Kidney (tissue), 13 donors: ENCODE measurements at regions not wholly inside any gene's neighbourhood (a gene's known extent, or its start where the extent isn't known, plus 50 kb on each side); places are given as distances from the start of the nearest gene placed in this dataset.

Experiments used
- DNase-seq, 5 donors: peaks; one replicate each; pipeline ENCODE4 v3.0.0-alpha.2; 2013 to 2020
- FAIRE-seq: peaks from 2 replicates; lab custom pipeline; 2012; peaks lifted over from hg19 to GRCh38; lab: Jason Lieb, UNC
- H3K27ac ChIP-seq, 2 donors: one replicate each; pipeline ENCODE4 v1.7.0; 2013; ENCODE audit warnings: low read depth in 2 of 2, low read length in 2 of 2, inconsistent platforms in 1 of 2
- H3K27me3 ChIP-seq: one replicate; pipeline ENCODE4 v1.7.1; 2013; ENCODE audit warnings: low read length, inconsistent platforms; ENCODE audit not compliant: control insufficient read depth, insufficient read depth
- H3K36me3 ChIP-seq, 3 donors: one replicate each; pipeline versions ENCODE4 v1.7.0 to v1.7.1; 2013; ENCODE audit warnings: low read length in 3 of 3, control low read depth in 1 of 3, inconsistent platforms in 1 of 3; ENCODE audit not compliant: insufficient read depth in 3 of 3, control insufficient read depth in 2 of 3
- H3K4me1 ChIP-seq, 3 donors: one replicate each; pipeline versions ENCODE4 v1.7.0 to v1.7.1; 2013; ENCODE audit warnings: low read length in 3 of 3, inconsistent platforms in 1 of 3, low read depth in 1 of 3; ENCODE audit not compliant: control insufficient read depth in 2 of 3, insufficient read depth in 2 of 3
- H3K4me3 ChIP-seq, 3 donors: one replicate each; pipeline versions ENCODE4 v1.7.0 to v1.8.1; 2013; ENCODE audit warnings: low read length in 3 of 3, control low read depth in 1 of 3, inconsistent platforms in 1 of 3
- H3K9ac ChIP-seq, 3 donors: one replicate each; pipeline versions ENCODE4 v1.7.0 to v1.7.1; 2013; ENCODE audit warnings: low read length in 3 of 3, control low read depth in 1 of 3, inconsistent platforms in 1 of 3
- H3K9me3 ChIP-seq, 3 donors: one replicate each; pipeline versions ENCODE4 v1.7.0 to v1.7.1; 2013; ENCODE audit warnings: low read length in 3 of 3, control low read depth in 1 of 3, inconsistent platforms in 1 of 3; ENCODE audit not compliant: control insufficient read depth in 2 of 3, insufficient read depth in 1 of 3
- intact Hi-C: fragments of 100-400 bp; cut with DNase I; formaldehyde crosslinking; loops from one replicate; pipeline ENCODE4 v1.11.1; 2022
- TF ChIP-seq, protein P1 (sequence below): IDR thresholded peaks from 3 replicates; pipeline ENCODE4 v1.5.1; 2012; ENCODE audit warnings: mild to moderate bottlenecking, moderate library complexity, borderline replicate concordance; ENCODE audit not compliant: insufficient read depth; ENCODE audit errors: extremely low read depth
- donor health status: control.
- donor health status: control.
- donor health status: control.
- donor health status: control.
- donor health status: control.
- donor health status: DM: yes; HTN: yes; CAD: no.
- donor health status: Normal renal cell carcinoma (clear cell type).

GRCh38 chr3:3346556-3346955 is 167.1 kb upstream of the CRBN start:
- no peak overlapping the region for H3K4me3 ChIP-seq
- H3K4me1 ChIP-seq = peaks cover 0 to 4% (median 0%) of the 10 kb centered on the region in 3 donors
- no peak overlapping the region for H3K27ac ChIP-seq
- intact Hi-C loops = no loop called here
- no peaks in the 10 kb centered on the region for H3K27me3 ChIP-seq
- TF ChIP-seq, protein P1, sequence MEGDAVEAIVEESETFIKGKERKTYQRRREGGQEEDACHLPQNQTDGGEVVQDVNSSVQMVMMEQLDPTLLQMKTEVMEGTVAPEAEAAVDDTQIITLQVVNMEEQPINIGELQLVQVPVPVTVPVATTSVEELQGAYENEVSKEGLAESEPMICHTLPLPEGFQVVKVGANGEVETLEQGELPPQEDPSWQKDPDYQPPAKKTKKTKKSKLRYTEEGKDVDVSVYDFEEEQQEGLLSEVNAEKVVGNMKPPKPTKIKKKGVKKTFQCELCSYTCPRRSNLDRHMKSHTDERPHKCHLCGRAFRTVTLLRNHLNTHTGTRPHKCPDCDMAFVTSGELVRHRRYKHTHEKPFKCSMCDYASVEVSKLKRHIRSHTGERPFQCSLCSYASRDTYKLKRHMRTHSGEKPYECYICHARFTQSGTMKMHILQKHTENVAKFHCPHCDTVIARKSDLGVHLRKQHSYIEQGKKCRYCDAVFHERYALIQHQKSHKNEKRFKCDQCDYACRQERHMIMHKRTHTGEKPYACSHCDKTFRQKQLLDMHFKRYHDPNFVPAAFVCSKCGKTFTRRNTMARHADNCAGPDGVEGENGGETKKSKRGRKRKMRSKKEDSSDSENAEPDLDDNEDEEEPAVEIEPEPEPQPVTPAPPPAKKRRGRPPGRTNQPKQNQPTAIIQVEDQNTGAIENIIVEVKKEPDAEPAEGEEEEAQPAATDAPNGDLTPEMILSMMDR = no peak
- H3K9ac ChIP-seq = no peak overlapping the region
- H3K36me3 ChIP-seq = no peaks in the 10 kb centered on the region
- FAIRE-seq (no peak), DNase-seq (peak in 1 of 5 donors; percentile 7)
- H3K9me3 ChIP-seq = no peaks in the 10 kb centered on the region

- H3K27ac ChIP-seq = no peak overlapping the region
- H3K4me3 ChIP-seq = no peak overlapping the region
- no peak for DNase-seq
- FAIRE-seq = no peak
- TF ChIP-seq, protein P1 = no peak
- H3K4me1 ChIP-seq = peaks cover 0 to 4% (median 0%) of the 10 kb centered on the region in 3 donors
- no peaks in the 10 kb centered on the region for H3K9me3 ChIP-seq
- no peaks in the 10 kb centered on the region for H3K36me3 ChIP-seq
- intact Hi-C loops = no loop called here
- H3K9ac ChIP-seq = no peak overlapping the region
- no peaks in the 10 kb centered on the region for H3K27me3 ChIP-seq
Measured at GRCh38 chr3:3342141-3342540, 162.7 kb upstream of the CRBN start.

GRCh38 chr3:3340965-3341895 is 161.7 kb upstream of the CRBN start:
- H3K9ac ChIP-seq = no peak overlapping the region
- DNase-seq = no peak
- no peaks in the 10 kb centered on the region for H3K36me3 ChIP-seq
- H3K27ac ChIP-seq = no peak overlapping the region
- H3K9me3 ChIP-seq = no peaks in the 10 kb centered on the region
- TF ChIP-seq, protein P1 = no peak
- no peaks in the 10 kb centered on the region for H3K4me1 ChIP-seq
- no peak overlapping the region for H3K4me3 ChIP-seq
- H3K27me3 ChIP-seq = no peaks in the 10 kb centered on the region
- intact Hi-C loops = no loop called here
- no peak for FAIRE-seq
